ENCODE measurements at regions not wholly inside any gene's neighbourhood (a gene's known extent, or its start where the extent isn't known, plus 50 kb on each side); places are given as distances from the start of the nearest gene placed in this dataset.

DNA sequence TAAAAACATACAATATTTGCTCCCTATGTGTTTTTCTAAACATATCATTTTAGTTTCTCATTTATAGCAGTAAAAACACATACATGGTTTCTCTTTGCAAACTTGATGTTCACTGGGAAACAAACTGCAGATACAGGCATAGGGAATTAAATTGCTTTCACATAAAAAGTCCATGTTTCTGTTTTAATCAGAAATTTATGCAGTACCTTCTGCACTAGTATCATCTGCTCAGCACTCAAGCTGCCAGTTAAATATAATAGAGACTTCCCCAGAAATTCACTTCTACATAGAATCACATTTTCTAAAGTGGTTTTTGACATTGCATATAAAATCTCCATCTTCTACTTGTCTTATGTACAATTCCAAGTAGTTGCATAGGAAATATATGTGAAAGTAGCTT, 1107.3 kb upstream of the NRXN1 start:
- DNase-seq (ENCODE audit: low spot score): no peak

DNA sequence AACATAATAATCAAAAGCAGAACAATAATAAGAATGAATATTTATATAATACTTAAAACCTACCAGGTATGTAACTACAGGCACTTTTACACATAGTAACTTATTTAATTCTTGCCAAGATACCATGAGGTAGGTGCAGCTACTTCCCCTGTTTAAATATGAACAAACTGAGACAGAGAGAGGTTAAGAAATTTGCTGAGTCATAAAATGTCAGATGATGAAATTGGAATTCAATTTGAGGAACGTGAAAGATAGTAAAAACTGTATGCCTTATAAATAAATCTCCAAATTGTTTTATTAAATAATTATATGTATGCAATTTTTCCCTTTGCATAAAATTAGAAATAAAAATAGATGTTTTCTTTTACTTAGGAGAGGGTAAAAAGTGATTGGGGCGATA, 1103.3 kb upstream of the NRXN1 start:
- no peak for DNase-seq (ENCODE audit: low spot score)

DNA sequence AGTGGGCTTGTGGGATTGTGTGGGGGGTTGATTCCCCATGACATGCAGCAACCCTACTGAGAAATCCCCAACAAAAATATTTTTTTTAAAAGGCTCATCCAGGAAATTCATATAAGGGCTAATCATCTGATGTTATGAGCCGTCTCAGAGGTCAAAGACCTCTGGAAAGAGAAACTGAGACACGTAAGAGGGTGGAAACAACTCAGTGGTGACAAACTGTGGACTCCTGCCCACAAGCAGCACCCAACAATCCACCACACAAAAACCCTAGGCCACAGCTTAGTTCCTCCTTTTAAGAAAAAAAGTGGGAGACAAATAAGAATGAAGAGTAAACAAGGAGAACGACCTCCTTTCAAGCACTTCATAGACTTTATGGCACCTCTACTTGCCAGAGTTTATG, 1096.1 kb upstream of the NRXN1 start:
- no peak for DNase-seq (ENCODE audit: low spot score)

DNA sequence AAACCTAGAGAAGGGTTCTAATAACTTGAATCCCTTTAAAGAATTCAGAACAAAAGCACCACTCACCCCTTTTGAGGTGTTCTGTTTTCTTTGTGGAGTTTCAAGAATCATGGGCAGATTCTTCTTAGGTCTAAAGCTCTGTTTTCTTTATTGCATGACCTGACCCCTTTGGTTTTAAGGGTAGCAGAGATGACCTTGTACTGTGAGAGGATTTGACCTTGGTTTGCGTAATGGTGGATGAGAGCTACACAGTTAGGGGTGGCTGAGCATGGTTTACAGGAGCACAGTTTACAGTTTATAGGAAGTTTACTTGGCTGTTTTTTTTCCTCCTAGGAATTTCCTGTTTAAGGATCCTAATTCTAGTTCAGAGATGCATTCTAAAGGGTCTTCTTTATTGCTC, 1095.6 kb upstream of the NRXN1 start:
- DNase-seq (ENCODE audit: low spot score): no peak

DNA sequence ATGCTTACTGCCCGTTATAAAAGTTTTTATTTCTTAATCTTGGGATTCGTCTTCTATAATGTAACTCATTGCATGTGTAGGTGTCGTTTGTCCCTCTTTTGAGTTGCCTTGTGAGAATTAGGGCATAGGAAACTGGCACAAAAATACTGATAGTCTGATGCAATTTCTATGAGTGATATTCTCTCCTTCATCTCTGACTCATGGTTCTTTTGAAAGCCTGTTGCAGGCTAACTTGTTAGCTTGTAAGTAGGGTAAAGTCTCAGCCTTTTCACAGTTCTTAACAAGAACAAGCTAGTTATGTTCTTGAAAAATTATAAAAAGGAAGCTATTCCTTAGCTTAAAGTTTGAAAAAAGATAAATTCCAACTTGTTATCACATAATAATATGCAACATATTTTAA, 1085.4 kb upstream of the NRXN1 start:
- peak; percentile 8 for DNase-seq (ENCODE audit: low spot score)

DNA sequence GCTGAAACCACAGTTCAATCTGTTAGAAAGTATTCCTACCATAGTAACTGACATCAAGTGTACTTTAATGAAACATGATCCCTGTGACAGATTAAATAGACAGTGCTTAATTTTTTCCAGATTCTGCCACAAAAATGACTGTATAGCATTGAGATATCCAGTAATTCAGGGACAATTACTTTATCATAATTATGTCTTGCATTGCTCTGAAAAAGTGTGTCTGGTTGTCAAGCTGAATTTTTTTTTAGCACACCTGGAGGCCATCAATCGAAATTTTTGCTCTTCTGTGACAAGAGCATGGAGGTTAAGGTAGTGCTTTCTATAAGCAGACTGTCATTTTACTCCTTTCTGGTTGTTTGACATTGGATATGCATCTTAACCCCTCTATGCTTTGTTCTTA, 1083.8 kb upstream of the NRXN1 start:
- no peak for DNase-seq (ENCODE audit: low spot score)

DNA sequence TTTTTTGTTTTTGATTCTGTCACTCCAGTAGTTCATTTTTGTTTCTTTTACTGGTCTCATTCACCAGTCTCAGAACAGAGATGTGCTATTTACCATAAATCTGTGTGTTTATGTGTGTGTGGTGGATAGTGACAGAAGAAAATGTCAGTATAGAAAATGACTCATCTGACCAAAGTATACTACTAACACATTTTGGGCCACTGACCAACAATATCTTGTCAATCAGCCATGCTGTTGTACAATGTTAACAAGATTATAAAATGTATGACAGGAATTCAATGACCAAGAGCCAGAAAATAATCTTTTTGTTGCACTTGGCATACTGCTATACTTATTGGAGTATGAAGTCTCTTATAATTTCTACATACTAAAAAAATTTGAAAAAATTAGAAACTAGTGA, 1081.4 kb upstream of the NRXN1 start:
- no peak for DNase-seq (ENCODE audit: low spot score)

DNA sequence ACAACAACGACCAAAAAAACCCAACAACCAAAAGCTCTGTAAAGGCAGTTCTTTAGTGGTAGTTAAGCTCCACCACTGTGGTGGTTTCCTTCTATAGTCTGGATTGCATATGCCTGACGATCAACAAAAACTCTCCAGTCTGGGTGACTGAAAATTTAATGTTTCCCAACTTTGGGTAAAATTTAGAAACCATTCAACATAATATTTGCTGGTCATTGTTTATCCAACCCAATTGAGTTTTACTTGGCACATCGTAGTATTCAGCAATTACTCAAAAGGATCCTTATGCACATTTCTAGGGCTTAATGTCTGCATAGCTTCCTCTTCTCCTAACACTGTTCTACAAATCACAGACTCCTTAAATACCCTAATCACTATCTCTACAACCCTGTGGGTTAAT, 1080.2 kb upstream of the NRXN1 start:
- no peak for DNase-seq (ENCODE audit: low spot score)

DNA sequence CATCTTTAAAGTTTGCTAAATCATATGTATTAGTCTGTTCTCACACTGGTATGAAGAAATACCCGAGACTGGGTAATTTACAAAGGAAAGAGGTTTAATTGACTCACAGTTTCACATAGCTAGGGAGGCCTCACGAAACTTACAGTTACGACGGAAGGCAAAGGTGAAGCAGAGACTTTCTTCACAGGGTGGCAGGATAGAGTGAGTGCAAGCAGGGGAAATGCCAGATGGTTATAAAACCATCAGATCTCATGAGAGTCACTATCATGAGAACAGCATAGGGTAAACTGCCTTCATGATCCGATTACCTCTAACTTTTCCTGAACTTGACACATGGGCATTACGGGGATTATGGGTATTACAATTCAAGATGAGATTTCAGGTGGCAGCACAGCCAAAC, 1075.2 kb upstream of the NRXN1 start:
- no peak for DNase-seq (ENCODE audit: low spot score)

DNA sequence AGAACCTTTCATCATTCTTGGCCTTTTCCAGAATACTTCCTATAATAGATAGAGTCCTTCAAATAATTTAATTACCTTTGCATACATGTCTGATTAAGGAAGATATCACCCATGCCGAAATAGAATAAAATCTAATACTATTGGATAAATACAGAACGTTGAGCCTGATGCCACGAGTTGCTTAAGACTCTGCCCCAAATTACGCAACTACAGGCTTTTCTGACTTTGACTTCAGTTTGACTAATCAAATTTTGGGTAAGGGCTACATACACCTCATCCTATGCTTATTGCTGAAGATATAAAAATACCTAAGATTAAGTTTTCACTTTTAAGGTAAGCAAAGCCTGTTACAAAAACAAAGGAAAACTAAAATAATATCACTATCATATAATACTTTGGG, 1065.1 kb upstream of the NRXN1 start:
- no peak for DNase-seq (ENCODE audit: low spot score)

DNA sequence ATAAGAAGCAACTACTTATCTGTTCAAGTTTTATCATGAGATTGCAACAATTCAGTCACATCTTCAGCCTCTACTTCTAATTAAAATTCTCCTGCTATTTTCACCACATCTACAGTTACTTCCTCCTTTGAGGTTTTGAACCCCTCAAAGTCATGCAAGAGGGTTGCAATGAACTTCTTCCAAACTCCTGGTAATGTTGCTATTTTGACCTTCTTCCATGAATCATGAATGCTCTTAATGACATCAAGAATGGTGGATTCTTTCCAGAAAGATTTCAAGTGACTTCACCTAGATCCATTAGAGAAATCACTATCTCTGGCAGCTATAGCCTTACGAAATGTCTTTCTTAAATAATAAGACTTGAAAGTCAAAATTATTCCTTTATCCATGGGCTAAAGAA, 1052.8 kb upstream of the NRXN1 start:
- no peak for DNase-seq (ENCODE audit: low spot score)

DNA sequence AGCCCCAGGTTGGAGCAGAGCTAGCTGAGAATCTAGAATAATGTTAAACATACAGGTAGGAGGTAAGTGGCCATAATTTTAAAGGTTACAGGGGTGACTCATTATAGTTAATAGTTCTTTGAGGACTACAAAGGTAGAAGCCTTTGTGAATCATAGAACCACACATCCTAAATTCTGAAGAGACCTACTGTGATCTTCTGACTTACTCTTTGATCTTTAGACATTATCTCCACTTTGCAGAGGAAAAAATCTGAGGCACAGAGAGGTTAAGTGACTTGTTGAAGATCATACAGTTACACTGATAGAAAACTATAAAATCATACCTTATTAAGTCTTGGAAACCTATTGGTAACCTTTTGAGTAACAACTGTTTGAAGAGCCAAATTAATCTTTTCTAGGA, 1051.3 kb upstream of the NRXN1 start:
- no peak for DNase-seq (ENCODE audit: low spot score)

DNA sequence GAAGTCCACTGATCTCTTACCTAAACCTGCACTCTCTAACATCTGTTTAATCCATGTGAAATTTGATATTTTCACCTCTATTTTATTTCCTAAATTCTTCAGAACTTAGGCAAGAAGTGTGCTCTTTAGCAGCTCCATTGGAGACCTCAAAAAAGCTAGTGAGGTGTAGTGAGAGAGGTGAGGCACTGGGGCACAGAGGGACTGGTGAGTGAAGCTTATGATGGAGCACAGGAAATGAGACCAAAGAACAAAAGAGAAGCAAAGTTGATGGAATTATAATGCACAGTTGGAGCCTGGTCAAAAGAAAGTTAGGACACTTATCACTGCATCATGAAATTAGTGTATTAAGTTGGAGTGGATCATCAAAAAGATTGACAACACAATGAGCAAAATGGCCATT, 1050.7 kb upstream of the NRXN1 start:
- DNase-seq (ENCODE audit: low spot score): no peak

DNA sequence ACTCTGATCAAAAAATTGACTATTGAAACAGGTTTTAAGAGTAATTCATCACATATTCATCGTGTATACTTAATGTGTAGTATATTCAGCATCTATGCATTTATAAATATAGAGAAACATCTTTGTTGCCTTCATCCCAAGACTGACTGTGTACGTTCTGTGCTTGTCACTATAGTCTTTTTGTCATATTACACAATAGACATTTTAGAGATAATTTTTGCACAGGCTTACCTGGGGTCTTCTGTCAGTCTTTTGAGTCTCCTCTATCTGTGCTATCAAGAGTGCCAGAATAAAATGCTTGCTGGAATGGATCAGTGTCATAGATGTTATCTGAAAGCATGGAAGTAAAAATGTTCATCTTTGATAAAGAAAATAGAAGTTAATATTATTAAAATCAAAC, 1047.7 kb upstream of the NRXN1 start:
- DNase-seq (ENCODE audit: low spot score): no peak

DNA sequence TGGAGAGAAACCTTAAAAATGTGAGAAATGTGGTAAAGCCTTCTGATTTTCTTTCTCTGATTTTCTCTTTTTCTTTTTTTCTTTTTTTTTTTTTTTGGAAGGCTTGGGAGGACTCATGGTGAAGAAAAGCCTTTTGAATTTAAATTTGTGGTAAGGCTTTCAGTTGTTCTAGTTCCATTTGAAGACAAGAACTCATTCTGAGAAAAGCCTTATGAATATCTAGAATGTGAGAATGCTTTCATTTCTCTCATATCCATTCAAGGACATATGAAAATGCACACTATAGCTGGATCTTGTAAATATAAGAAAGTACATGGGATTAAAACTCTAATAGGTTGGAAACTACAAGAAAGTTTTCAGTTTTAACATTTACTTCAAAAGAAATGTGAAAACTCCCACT, 1045.2 kb upstream of the NRXN1 start:
- no peak for DNase-seq (ENCODE audit: low spot score)

DNA sequence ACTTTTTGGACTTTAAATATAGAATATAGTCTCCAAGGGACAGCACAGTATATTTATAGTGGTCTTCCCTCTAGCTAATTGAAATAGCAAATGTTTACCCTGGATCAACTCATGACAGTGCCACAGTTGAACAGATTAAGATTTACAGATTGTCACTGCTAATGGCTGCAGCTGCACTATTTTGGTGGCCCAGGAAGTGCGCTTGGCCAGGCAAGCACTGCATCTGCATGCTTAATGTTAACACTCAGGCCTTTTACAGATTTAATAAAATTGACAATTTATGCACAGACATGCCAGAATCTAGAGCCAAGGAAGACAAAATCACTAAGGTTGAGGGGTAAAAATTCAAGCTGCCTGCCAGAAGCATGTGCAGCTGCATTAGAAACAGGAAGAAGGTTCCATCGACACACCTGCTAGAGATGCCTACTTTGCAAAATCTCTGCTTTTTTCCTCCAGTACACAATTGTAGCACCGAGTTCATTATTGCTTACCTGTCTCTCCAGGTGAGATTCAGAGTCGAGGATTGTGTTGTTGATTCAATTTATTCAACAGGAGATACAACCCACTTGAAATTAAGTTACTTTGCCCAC, 1042.3 kb upstream of the NRXN1 start:
- no peak for DNase-seq (ENCODE audit: low spot score)

DNA sequence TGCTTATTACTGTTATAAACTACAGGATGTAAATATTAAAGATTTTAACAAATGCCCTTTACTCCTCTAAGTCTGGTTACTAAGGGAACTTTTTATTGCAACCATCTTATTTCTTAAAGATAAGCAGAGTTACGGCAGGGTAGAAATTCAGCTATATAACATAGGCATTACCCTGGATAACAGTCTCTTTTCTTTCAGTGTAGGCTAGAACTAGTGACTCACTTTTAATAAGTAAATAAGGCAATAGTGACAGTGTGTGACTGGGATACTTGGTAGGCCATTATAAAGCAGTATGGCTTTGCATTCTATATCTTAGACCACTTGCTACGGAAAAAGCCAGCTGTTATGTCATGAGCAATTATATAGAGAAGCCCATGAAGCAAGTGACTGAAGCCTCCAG, 1041.0 kb upstream of the NRXN1 start:
- DNase-seq (ENCODE audit: low spot score): no peak

DNA sequence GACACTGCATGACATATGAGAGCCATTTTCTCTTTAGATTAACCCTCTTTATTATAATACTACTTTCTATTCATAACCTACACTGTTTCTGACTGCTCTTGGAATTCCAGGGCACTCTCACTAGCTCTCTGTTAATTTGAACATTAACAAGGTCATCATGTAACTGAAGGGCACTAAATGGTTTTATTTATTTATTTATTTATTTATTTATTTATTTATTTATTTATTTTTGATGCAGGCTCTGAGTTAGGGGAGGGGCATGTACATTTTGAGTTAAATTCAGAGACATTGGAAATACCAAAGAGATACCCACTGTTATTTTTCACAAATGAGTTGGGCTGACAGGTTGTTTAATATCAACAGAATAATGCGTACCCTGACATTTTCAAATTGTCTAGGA, 1038.7 kb upstream of the NRXN1 start:
- DNase-seq (ENCODE audit: low spot score): no peak

DNA sequence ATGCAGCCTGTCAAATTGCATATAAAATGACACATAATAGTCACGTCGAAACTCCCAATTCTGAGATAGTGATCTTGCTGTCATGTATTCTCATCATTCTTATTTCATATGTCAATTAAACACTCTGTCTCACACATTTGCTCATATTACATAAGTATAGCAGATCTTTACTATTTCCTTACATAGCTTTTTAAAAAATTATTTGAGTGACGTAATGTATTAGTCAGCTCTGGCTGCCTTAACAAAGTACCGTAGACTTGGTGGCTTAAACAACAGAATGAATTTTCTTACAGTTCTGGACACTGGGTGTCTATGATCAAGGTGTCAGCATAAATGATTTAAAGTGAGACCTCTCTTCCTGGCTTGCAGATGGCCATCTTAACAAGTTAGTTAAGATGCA, 1032.3 kb upstream of the NRXN1 start:
- no peak for DNase-seq (ENCODE audit: low spot score)

DNA sequence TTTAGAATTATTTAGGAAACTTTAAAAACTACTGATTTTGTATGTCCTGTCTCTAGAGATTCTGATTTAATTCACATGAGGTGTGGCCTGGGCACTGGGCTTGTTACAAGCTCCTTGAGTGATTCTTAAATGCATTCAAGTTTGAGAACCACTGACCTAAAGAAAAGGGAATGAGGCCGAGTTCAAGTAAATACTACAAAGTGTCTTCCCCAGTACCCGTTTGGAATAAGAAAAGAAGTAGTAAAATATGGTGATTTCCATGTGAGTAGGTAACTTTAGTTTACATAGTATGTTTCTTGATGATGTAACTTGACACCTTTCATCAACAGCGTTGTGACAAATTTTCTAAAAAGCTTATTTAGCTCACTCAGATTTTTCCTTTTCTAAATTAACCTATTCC, 1022.9 kb upstream of the NRXN1 start:
- no peak for DNase-seq (ENCODE audit: low spot score)

DNA sequence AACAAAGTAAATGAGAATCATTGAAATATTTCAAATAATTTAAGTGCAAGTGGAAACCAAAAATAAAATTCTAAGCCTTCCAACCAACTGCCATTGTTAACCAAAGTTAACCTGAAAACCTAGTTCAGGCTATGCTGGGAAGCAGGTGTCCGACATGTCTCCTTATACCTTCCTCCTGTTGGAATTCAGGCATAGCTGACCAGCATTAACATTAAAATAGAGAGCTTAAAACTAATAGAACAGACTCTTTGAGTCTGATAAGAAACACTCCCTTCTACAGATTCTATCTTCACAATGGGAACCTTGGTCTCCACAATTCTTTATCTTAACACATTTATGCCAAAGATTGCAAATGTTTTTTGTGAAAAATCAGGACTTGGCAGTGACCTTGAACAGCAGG, 1004.9 kb upstream of the NRXN1 start:
- no peak for DNase-seq (ENCODE audit: low spot score)

DNA sequence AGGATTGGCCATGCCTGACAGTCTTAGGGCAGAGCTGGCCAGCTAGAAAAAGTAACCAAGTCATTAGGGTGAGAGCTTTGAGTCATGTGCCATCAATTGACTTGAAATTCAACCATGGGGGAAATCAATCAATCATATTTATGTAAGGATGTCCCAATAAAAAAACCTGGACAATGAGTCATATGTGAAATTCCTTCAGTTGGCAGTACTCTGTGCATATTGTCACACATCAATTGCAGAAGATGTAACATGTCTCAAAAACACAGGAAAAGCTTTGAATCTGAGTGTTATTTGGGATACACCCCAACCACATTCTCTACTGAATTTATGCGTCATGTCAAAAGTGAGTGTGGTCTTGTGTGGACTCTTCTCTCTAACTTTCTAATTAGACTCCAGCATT, 1004.1 kb upstream of the NRXN1 start:
- no peak for DNase-seq (ENCODE audit: low spot score)

DNA sequence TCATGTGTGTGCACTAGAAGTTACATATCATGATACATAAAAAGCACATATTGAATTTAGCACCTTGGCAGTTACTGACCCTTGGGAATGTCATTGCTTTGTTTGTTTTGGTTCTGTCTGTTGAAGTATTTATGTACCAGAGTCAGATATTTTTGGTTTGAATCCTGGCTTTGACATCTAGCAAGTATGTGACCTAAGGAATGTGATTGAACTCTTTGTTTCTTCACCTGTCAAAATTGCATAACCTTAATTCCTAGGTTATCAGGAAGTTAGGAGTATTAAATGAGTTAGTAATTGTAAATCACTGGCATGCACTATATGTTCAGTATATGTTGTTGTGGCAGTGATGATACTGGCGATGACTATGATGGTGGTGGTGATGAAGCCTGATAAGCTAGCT, 1003.5 kb upstream of the NRXN1 start:
- DNase-seq (ENCODE audit: low spot score): no peak

DNA sequence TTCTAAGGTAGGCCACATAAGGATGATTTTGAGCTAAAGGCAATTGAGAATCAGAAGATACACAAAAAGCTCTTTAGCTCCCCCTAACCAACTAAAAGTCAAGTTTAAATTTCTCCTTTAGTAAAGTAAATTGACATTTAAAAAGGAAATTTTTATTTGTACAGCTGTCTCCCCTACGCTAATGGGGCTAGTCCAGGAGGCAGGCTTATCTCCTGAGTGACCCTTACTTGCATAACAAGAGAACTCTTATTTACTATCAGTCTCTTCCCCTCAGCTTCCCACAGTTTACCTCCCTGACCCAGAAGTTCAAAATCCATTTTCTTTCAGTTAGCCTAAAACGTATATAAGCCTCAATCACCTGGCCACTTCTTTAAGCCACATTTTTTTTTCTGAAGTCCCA, 1002.8 kb upstream of the NRXN1 start:
- DNase-seq (ENCODE audit: low spot score): no peak

DNA sequence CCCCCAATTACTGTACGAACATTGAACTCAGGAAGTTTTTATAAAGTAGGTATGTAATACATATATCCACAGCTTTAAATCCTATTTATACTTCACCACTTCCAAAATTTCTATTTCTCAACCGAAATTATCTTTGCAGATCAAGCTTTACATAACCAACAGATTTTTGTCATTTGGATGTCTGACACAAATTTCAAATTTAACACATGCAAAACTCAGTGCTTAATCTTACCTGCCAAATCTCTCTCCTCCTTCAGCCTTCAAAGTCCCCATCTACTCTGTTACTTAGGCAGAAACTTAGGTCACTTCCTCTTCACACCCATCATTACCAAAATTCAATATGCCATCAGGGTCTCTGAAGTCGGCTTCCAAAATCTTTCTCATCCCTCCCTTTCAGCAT, 990.1 kb upstream of the NRXN1 start:
- no peak for DNase-seq (ENCODE audit: low spot score)
